ENCODE measurements at regions not wholly inside any gene's neighbourhood (a gene's known extent, or its start where the extent isn't known, plus 50 kb on each side); places are given as distances from the start of the nearest gene placed in this dataset.

DNA sequence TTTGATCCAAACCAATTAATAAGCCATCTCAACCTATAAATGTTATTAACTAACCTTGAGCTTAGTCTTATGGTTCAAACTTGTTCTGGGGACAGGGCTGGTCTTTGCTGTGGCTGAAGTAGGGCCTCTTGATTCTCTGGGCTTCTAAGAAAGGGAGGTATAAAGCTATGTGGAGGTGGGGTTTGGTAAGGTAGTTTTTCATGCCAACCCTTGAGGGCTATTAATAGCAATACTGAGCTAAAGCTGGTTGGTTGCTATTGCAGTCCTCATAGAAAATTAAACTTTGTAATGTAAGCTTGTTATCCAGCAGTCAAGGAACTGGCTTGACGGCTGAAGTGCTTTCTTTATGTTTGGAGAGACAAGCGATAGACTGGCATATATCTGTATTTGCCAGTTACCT, 112.1 kb downstream of the RND3 start:
- no peak for TF ChIP-seq MEF2A (IDR thresholded peaks at IDR 0.05; ENCODE audit: borderline replicate concordance, low read depth)
- TF ChIP-seq, protein P1, sequence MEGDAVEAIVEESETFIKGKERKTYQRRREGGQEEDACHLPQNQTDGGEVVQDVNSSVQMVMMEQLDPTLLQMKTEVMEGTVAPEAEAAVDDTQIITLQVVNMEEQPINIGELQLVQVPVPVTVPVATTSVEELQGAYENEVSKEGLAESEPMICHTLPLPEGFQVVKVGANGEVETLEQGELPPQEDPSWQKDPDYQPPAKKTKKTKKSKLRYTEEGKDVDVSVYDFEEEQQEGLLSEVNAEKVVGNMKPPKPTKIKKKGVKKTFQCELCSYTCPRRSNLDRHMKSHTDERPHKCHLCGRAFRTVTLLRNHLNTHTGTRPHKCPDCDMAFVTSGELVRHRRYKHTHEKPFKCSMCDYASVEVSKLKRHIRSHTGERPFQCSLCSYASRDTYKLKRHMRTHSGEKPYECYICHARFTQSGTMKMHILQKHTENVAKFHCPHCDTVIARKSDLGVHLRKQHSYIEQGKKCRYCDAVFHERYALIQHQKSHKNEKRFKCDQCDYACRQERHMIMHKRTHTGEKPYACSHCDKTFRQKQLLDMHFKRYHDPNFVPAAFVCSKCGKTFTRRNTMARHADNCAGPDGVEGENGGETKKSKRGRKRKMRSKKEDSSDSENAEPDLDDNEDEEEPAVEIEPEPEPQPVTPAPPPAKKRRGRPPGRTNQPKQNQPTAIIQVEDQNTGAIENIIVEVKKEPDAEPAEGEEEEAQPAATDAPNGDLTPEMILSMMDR (IDR thresholded peaks at IDR 0.05): no peak
- no peak for TF ChIP-seq NRF1 (IDR thresholded peaks at IDR 0.05; ENCODE audit: low read depth, low read length)
- TF ChIP-seq, protein P2, sequence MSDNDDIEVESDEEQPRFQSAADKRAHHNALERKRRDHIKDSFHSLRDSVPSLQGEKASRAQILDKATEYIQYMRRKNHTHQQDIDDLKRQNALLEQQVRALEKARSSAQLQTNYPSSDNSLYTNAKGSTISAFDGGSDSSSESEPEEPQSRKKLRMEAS (IDR thresholded peaks at IDR 0.05; ENCODE audit: low read depth): no peak
- no peak for TF ChIP-seq EZH2phosphoT487 (IDR thresholded peaks at IDR 0.05; ENCODE audit: borderline replicate concordance, low read depth)
- TF ChIP-seq YY1 (IDR thresholded peaks at IDR 0.05; ENCODE audit: low read depth): no peak
- no peak for TF ChIP-seq JUND (IDR thresholded peaks at IDR 0.05)
- no peak for TF ChIP-seq FOXJ3 (CRISPR knock-in tag; IDR thresholded peaks at IDR 0.05)
- no peak for TF ChIP-seq CHD2 (IDR thresholded peaks at IDR 0.05; ENCODE audit: low read length, partially characterized antibody)
- TF ChIP-seq SMC3 (IDR thresholded peaks at IDR 0.05; ENCODE audit: low read depth, low read length): no peak
- TF ChIP-seq, protein P3, sequence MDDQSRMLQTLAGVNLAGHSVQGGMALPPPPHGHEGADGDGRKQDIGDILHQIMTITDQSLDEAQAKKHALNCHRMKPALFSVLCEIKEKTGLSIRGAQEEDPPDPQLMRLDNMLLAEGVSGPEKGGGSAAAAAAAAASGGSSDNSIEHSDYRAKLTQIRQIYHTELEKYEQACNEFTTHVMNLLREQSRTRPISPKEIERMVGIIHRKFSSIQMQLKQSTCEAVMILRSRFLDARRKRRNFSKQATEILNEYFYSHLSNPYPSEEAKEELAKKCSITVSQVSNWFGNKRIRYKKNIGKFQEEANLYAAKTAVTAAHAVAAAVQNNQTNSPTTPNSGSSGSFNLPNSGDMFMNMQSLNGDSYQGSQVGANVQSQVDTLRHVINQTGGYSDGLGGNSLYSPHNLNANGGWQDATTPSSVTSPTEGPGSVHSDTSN (IDR thresholded peaks at IDR 0.05): no peak
